ENCODE measurements at regions not wholly inside any gene's neighbourhood (a gene's known extent, or its start where the extent isn't known, plus 50 kb on each side); places are given as distances from the start of the nearest gene placed in this dataset.

GRCh38 chr1:22276396-22276748, 133.5 kb upstream of the WNT4 start:
- Histone ChIP-seq H3K27me3 (ENCODE audit: control insufficient read depth, insufficient read depth, low read length) (no peaks in the 10 kb centered on the region), H3K4me3 (ENCODE audit: low read length) (no peak overlapping the region), H3K9me3 (ENCODE audit: control insufficient read depth, low read length) (no peaks in the 10 kb centered on the region), H3K4me1 (ENCODE audit: control insufficient read depth, insufficient read depth, low read length) (no peaks in the 10 kb centered on the region), H3K9ac (ENCODE audit: low read length) (no peak overlapping the region), H3K36me3 (ENCODE audit: control insufficient read depth, insufficient read depth, low read length) (no peaks in the 10 kb centered on the region)

- Histone ChIP-seq H3K27me3 (ENCODE audit: control insufficient read depth, insufficient read depth, low read length) (no peaks in the 10 kb centered on the region), H3K9ac (ENCODE audit: low read length) (no peak overlapping the region), H3K4me1 (ENCODE audit: control insufficient read depth, insufficient read depth, low read length) (no peaks in the 10 kb centered on the region), H3K36me3 (ENCODE audit: control insufficient read depth, insufficient read depth, low read length) (no peaks in the 10 kb centered on the region), H3K9me3 (ENCODE audit: control insufficient read depth, low read length) (no peaks in the 10 kb centered on the region), H3K4me3 (ENCODE audit: low read length) (no peak overlapping the region)
Observed at GRCh38 chr1:22277662-22278061, 134.8 kb upstream of the WNT4 start.

- Histone ChIP-seq H3K9me3 (ENCODE audit: control insufficient read depth, low read length) (no peaks in the 10 kb centered on the region), H3K36me3 (ENCODE audit: control insufficient read depth, insufficient read depth, low read length) (no peaks in the 10 kb centered on the region), H3K4me3 (ENCODE audit: low read length) (no peak overlapping the region), H3K4me1 (ENCODE audit: control insufficient read depth, insufficient read depth, low read length) (no peaks in the 10 kb centered on the region), H3K9ac (ENCODE audit: low read length) (no peak overlapping the region), H3K27me3 (ENCODE audit: control insufficient read depth, insufficient read depth, low read length) (no peaks in the 10 kb centered on the region)
Observed at GRCh38 chr1:22279735-22280134, 136.8 kb upstream of the WNT4 start.

GRCh38 chr1:22280526-22280925, 137.6 kb upstream of the WNT4 start:
- Histone ChIP-seq H3K4me3 (ENCODE audit: low read length) (no peak overlapping the region), H3K36me3 (ENCODE audit: control insufficient read depth, insufficient read depth, low read length) (no peaks in the 10 kb centered on the region), H3K9ac (ENCODE audit: low read length) (no peak overlapping the region), H3K4me1 (ENCODE audit: control insufficient read depth, insufficient read depth, low read length) (no peaks in the 10 kb centered on the region), H3K27me3 (ENCODE audit: control insufficient read depth, insufficient read depth, low read length) (no peaks in the 10 kb centered on the region), H3K9me3 (ENCODE audit: control insufficient read depth, low read length) (no peaks in the 10 kb centered on the region)

GRCh38 chr1:22281521-22282363, 138.8 kb upstream of the WNT4 start:
- no peak overlapping the region for H3K4me3 ChIP-seq (ENCODE audit: low read length)
- H3K9me3 ChIP-seq (ENCODE audit: control insufficient read depth, low read length), result no peaks in the 10 kb centered on the region
- no peaks in the 10 kb centered on the region for H3K4me1 ChIP-seq (ENCODE audit: control insufficient read depth, insufficient read depth, low read length)
- no peaks in the 10 kb centered on the region for H3K36me3 ChIP-seq (ENCODE audit: control insufficient read depth, insufficient read depth, low read length)
- H3K27me3 ChIP-seq (ENCODE audit: control insufficient read depth, insufficient read depth, low read length), result no peaks in the 10 kb centered on the region
- H3K9ac ChIP-seq (ENCODE audit: low read length), result no peak overlapping the region

GRCh38 chr1:22282364-22282995, 139.6 kb upstream of the WNT4 start:
- H3K4me3 ChIP-seq (ENCODE audit: low read length), result no peak overlapping the region
- H3K36me3 ChIP-seq (ENCODE audit: control insufficient read depth, insufficient read depth, low read length), result no peaks in the 10 kb centered on the region
- no peaks in the 10 kb centered on the region for H3K4me1 ChIP-seq (ENCODE audit: control insufficient read depth, insufficient read depth, low read length)
- no peak overlapping the region for H3K9ac ChIP-seq (ENCODE audit: low read length)
- no peaks in the 10 kb centered on the region for H3K9me3 ChIP-seq (ENCODE audit: control insufficient read depth, low read length)
- no peaks in the 10 kb centered on the region for H3K27me3 ChIP-seq (ENCODE audit: control insufficient read depth, insufficient read depth, low read length)

- Histone ChIP-seq H3K27me3 (ENCODE audit: control insufficient read depth, insufficient read depth, low read length) (no peaks in the 10 kb centered on the region), H3K4me3 (ENCODE audit: low read length) (no peak overlapping the region), H3K9ac (ENCODE audit: low read length) (no peak overlapping the region), H3K36me3 (ENCODE audit: control insufficient read depth, insufficient read depth, low read length) (no peaks in the 10 kb centered on the region), H3K4me1 (ENCODE audit: control insufficient read depth, insufficient read depth, low read length) (no peaks in the 10 kb centered on the region), H3K9me3 (ENCODE audit: control insufficient read depth, low read length) (no peaks in the 10 kb centered on the region)
Observed at GRCh38 chr1:22283596-22283995, 140.7 kb upstream of the WNT4 start.

- no peak overlapping the region for H3K9ac ChIP-seq (ENCODE audit: low read length)
- H3K4me1 ChIP-seq (ENCODE audit: control insufficient read depth, insufficient read depth, low read length), result no peaks in the 10 kb centered on the region
- H3K9me3 ChIP-seq (ENCODE audit: control insufficient read depth, low read length), result no peaks in the 10 kb centered on the region
- H3K4me3 ChIP-seq (ENCODE audit: low read length), result no peak overlapping the region
- no peaks in the 10 kb centered on the region for H3K36me3 ChIP-seq (ENCODE audit: control insufficient read depth, insufficient read depth, low read length)
- H3K27me3 ChIP-seq (ENCODE audit: control insufficient read depth, insufficient read depth, low read length), result no peaks in the 10 kb centered on the region
Observed at GRCh38 chr1:22284236-22284635, 141.3 kb upstream of the WNT4 start.

GRCh38 chr1:22284906-22285548, 142.1 kb upstream of the WNT4 start:
- H3K4me3 ChIP-seq (ENCODE audit: low read length), result no peak overlapping the region
- no peaks in the 10 kb centered on the region for H3K9me3 ChIP-seq (ENCODE audit: control insufficient read depth, low read length)
- no peaks in the 10 kb centered on the region for H3K4me1 ChIP-seq (ENCODE audit: control insufficient read depth, insufficient read depth, low read length)
- H3K9ac ChIP-seq (ENCODE audit: low read length), result no peak overlapping the region
- H3K27me3 ChIP-seq (ENCODE audit: control insufficient read depth, insufficient read depth, low read length), result no peaks in the 10 kb centered on the region
- no peaks in the 10 kb centered on the region for H3K36me3 ChIP-seq (ENCODE audit: control insufficient read depth, insufficient read depth, low read length)

- no peak overlapping the region for H3K9ac ChIP-seq (ENCODE audit: low read length)
- H3K36me3 ChIP-seq (ENCODE audit: control insufficient read depth, insufficient read depth, low read length), result no peaks in the 10 kb centered on the region
- H3K4me1 ChIP-seq (ENCODE audit: control insufficient read depth, insufficient read depth, low read length), result no peaks in the 10 kb centered on the region
- no peaks in the 10 kb centered on the region for H3K9me3 ChIP-seq (ENCODE audit: control insufficient read depth, low read length)
- H3K4me3 ChIP-seq (ENCODE audit: low read length), result no peak overlapping the region
- H3K27me3 ChIP-seq (ENCODE audit: control insufficient read depth, insufficient read depth, low read length), result no peaks in the 10 kb centered on the region
Observed at GRCh38 chr1:22285549-22286396, 142.9 kb upstream of the WNT4 start.

GRCh38 chr1:22286491-22286890, 143.6 kb upstream of the WNT4 start:
- Histone ChIP-seq H3K4me3 (ENCODE audit: low read length) (no peak overlapping the region), H3K27me3 (ENCODE audit: control insufficient read depth, insufficient read depth, low read length) (no peaks in the 10 kb centered on the region), H3K4me1 (ENCODE audit: control insufficient read depth, insufficient read depth, low read length) (no peaks in the 10 kb centered on the region), H3K9me3 (ENCODE audit: control insufficient read depth, low read length) (no peaks in the 10 kb centered on the region), H3K9ac (ENCODE audit: low read length) (no peak overlapping the region), H3K36me3 (ENCODE audit: control insufficient read depth, insufficient read depth, low read length) (no peaks in the 10 kb centered on the region)

GRCh38 chr1:22287273-22287672, 144.4 kb upstream of the WNT4 start:
- peaks cover 5% of the 10 kb centered on the region for H3K27me3 ChIP-seq (ENCODE audit: control insufficient read depth, insufficient read depth, low read length)
- no peak overlapping the region for H3K9ac ChIP-seq (ENCODE audit: low read length)
- H3K4me1 ChIP-seq (ENCODE audit: control insufficient read depth, insufficient read depth, low read length), result no peaks in the 10 kb centered on the region
- no peak overlapping the region for H3K4me3 ChIP-seq (ENCODE audit: low read length)
- no peaks in the 10 kb centered on the region for H3K36me3 ChIP-seq (ENCODE audit: control insufficient read depth, insufficient read depth, low read length)
- no peaks in the 10 kb centered on the region for H3K9me3 ChIP-seq (ENCODE audit: control insufficient read depth, low read length)
